KOPT-K1 (cell line): ENCODE measurements at regions not wholly inside any gene's neighbourhood (a gene's known extent, or its start where the extent isn't known, plus 50 kb on each side); places are given as distances from the start of the nearest gene placed in this dataset.

Source experiments
- H3K27ac ChIP-seq: fragments of 200-600 bp; sonication (generic); 2 replicates; pipeline ENCODE4 v1.5.1; 2016; ENCODE audit warnings: antibody characterized with exemption, mild to moderate bottlenecking, low read depth, low read length; ENCODE audit not compliant: poor library complexity, severe bottlenecking
- H3K36me3 ChIP-seq: fragments of 200-600 bp; sonication (generic); 2 replicates; pipeline ENCODE4 v1.5.1; 2017; ENCODE audit warnings: antibody characterized with exemption, mild to moderate bottlenecking, low read length, moderate library complexity; ENCODE audit not compliant: insufficient read depth
- H3K9me3 ChIP-seq: fragments of 200-600 bp; sonication (generic); 2 replicates; pipeline ENCODE4 v1.5.1; 2017; ENCODE audit warnings: antibody characterized with exemption, low read length, mild to moderate bottlenecking; ENCODE audit not compliant: insufficient read depth, poor library complexity, severe bottlenecking

GRCh38 chr13:103145442-103145841 lies 79.2 kb upstream of the SLC10A2 start:
- no peaks in the 10 kb centered on the region for H3K9me3 ChIP-seq
- H3K27ac ChIP-seq: no peak overlapping the region
- H3K36me3 ChIP-seq: no peaks in the 10 kb centered on the region

- no peaks in the 10 kb centered on the region for H3K36me3 ChIP-seq
- H3K27ac ChIP-seq: no peak overlapping the region
- H3K9me3 ChIP-seq: no peaks in the 10 kb centered on the region
Measured at GRCh38 chr13:103143432-103143831, 77.2 kb upstream of the SLC10A2 start.

GRCh38 chr13:103142151-103142550 lies 75.9 kb upstream of the SLC10A2 start:
- Histone ChIP-seq H3K9me3 (no peaks in the 10 kb centered on the region), H3K36me3 (no peaks in the 10 kb centered on the region), H3K27ac (no peak overlapping the region)

GRCh38 chr13:103140001-103140671 lies 73.9 kb upstream of the SLC10A2 start:
- no peaks in the 10 kb centered on the region for H3K36me3 ChIP-seq
- no peak overlapping the region for H3K27ac ChIP-seq

GRCh38 chr13:103134271-103134670 lies 68.1 kb upstream of the SLC10A2 start:
- H3K36me3 ChIP-seq: no peaks in the 10 kb centered on the region
- no peak overlapping the region for H3K27ac ChIP-seq

More at GRCh38 chr13:103140001-103140671, 73.9 kb upstream of the SLC10A2 start:
- no peaks in the 10 kb centered on the region for H3K9me3 ChIP-seq

GRCh38 chr13:103133556-103133955 lies 67.3 kb upstream of the SLC10A2 start:
- H3K9me3 ChIP-seq: no peaks in the 10 kb centered on the region
- no peaks in the 10 kb centered on the region for H3K36me3 ChIP-seq
- no peak overlapping the region for H3K27ac ChIP-seq

More at GRCh38 chr13:103134271-103134670, 68.1 kb upstream of the SLC10A2 start:
- no peaks in the 10 kb centered on the region for H3K9me3 ChIP-seq

- no peaks in the 10 kb centered on the region for H3K36me3 ChIP-seq
- H3K27ac ChIP-seq: no peak overlapping the region
- H3K9me3 ChIP-seq: no peaks in the 10 kb centered on the region
Measured at GRCh38 chr13:103130681-103131210, 64.5 kb upstream of the SLC10A2 start.

GRCh38 chr13:103130146-103130545 lies 63.9 kb upstream of the SLC10A2 start:
- no peak overlapping the region for H3K27ac ChIP-seq
- H3K36me3 ChIP-seq: no peaks in the 10 kb centered on the region
- H3K9me3 ChIP-seq: no peaks in the 10 kb centered on the region
